ENCODE measurements at regions not wholly inside any gene's neighbourhood (a gene's known extent, or its start where the extent isn't known, plus 50 kb on each side); places are given as distances from the start of the nearest gene placed in this dataset.

GRCh38 chr14:49228552-49228951 lies 357.6 kb downstream of the RPS29 start:
- in situ Hi-C loops (cut with HindIII; ENCODE audit: low sequenced_read_pairs), result no loop called here
- no peak overlapping the region for H3K4me3 ChIP-seq (ENCODE audit: low read depth, low read length)
- DNase-seq (ENCODE audit: low read depth), result no peak
- TF ChIP-seq, protein P1, sequence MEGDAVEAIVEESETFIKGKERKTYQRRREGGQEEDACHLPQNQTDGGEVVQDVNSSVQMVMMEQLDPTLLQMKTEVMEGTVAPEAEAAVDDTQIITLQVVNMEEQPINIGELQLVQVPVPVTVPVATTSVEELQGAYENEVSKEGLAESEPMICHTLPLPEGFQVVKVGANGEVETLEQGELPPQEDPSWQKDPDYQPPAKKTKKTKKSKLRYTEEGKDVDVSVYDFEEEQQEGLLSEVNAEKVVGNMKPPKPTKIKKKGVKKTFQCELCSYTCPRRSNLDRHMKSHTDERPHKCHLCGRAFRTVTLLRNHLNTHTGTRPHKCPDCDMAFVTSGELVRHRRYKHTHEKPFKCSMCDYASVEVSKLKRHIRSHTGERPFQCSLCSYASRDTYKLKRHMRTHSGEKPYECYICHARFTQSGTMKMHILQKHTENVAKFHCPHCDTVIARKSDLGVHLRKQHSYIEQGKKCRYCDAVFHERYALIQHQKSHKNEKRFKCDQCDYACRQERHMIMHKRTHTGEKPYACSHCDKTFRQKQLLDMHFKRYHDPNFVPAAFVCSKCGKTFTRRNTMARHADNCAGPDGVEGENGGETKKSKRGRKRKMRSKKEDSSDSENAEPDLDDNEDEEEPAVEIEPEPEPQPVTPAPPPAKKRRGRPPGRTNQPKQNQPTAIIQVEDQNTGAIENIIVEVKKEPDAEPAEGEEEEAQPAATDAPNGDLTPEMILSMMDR (IDR thresholded peaks at IDR 0.05; ENCODE audit: low read depth, low read length, missing control alignments), result no peak

GRCh38 chr14:49221316-49221715 lies 364.9 kb downstream of the RPS29 start:
- TF ChIP-seq, protein P1 (IDR thresholded peaks at IDR 0.05; ENCODE audit: low read depth, low read length, missing control alignments), result no peak
- DNase-seq (ENCODE audit: low read depth), result no peak
- in situ Hi-C loops (cut with HindIII; ENCODE audit: low sequenced_read_pairs), result no loop called here
- H3K4me3 ChIP-seq (ENCODE audit: low read depth, low read length), result no peak overlapping the region

DNA sequence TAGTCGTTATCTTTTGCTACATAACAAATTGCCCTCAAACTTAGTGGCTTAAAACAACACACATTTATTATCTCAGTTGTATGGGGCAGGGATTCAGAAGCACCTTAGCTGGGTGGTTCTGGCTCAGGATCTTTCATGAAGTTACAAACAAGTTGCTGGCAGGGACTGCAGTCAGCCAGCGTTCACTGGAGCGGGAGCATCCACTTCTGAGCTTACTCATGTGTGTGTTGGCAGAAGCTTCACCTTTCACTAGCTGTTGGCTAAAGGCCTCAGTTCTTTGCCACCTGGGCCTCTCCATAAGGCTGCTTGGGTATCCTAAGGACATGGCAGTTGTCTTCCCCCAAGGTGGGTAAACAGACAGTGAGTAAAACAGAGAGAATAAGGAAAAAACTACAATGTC lies 365.7 kb downstream of the RPS29 start:
- TF ChIP-seq, protein P1 (IDR thresholded peaks at IDR 0.05; ENCODE audit: low read depth, low read length, missing control alignments), result no peak
- DNase-seq (ENCODE audit: low read depth), result peak; percentile 8
- in situ Hi-C loops (cut with HindIII; ENCODE audit: low sequenced_read_pairs), result no loop called here
- no peak overlapping the region for H3K4me3 ChIP-seq (ENCODE audit: low read depth, low read length)

GRCh38 chr14:49218436-49219092 lies 367.6 kb downstream of the RPS29 start:
- DNase-seq (ENCODE audit: low read depth), result peak; percentile 76
- in situ Hi-C loops (cut with HindIII; ENCODE audit: low sequenced_read_pairs), result no loop called here
- no peak overlapping the region for H3K4me3 ChIP-seq (ENCODE audit: low read depth, low read length)
- TF ChIP-seq, protein P1 (IDR thresholded peaks at IDR 0.05; ENCODE audit: low read depth, low read length, missing control alignments), result no peak

DNA sequence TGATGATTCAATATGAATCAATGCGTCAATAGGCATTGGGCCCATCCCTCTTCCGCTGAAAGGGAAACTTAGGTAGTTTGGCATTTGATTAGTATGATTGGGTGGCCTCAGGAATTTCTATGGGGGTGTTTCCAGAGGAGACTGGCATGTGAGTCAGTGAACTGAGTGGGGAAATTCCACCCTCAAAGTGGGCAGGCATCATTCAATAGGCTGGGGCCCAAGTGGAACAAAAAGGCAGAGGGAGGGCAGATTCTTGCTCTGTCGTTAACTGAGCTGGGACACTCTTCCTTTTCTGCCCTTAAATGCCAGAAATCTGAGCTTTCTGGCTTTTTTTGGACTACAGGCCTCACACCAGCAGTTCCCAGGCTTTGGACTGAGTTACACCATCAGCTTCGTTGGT lies 373.5 kb downstream of the RPS29 start:
- TF ChIP-seq, protein P1 (IDR thresholded peaks at IDR 0.05; ENCODE audit: low read depth, low read length, missing control alignments), result no peak
- in situ Hi-C loops (cut with HindIII; ENCODE audit: low sequenced_read_pairs), result no loop called here
- DNase-seq (ENCODE audit: low read depth), result no peak
- no peak overlapping the region for H3K4me3 ChIP-seq (ENCODE audit: low read depth, low read length)

DNA sequence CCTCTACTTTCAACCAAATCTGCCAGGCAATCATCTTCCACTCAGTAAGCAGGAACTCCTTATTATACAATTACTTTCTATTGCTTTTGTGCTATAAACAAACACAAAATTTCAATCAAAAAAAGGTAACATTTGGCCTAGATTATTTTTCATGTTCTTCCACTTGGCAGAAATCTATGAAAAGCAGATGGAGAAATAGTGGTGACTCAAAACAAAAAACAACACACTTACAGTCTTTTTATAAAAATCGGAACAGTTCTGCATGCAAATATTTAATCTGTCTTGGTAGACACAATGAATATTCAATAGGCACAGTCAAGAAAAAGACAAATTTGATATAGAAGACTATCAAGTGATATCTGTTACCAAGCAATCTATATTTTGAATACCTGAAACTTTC lies 376.8 kb downstream of the RPS29 start:
- DNase-seq (ENCODE audit: low read depth), result no peak
- TF ChIP-seq, protein P1 (IDR thresholded peaks at IDR 0.05; ENCODE audit: low read depth, low read length, missing control alignments), result no peak
- H3K4me3 ChIP-seq (ENCODE audit: low read depth, low read length), result no peak overlapping the region
- in situ Hi-C loops (cut with HindIII; ENCODE audit: low sequenced_read_pairs), result no loop called here

Measured in astrocyte of the cerebellum (primary cell).